ENCODE measurements at regions not wholly inside any gene's neighbourhood (a gene's known extent, or its start where the extent isn't known, plus 50 kb on each side); places are given as distances from the start of the nearest gene placed in this dataset.

DNA sequence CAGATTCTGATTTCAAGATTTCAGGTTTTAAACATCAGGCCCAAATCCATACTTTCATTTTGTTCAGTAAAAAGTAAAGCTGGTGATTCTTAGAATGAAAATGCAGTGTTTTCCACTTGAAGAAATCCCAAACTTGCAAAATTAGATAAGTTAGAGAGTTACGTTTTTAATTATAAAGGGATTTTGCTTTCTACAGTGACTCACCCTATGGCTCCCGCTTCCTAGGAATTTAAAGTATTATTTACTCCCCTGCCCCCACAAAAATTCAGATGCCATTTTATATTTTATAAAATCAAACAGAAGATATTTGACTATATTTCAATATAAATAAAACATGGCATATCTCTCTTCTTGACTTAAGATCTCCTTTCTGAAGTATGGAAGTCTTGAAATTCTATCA lies 402.9 kb downstream of the ZSWIM6 start:
- TF ChIP-seq, protein P1, sequence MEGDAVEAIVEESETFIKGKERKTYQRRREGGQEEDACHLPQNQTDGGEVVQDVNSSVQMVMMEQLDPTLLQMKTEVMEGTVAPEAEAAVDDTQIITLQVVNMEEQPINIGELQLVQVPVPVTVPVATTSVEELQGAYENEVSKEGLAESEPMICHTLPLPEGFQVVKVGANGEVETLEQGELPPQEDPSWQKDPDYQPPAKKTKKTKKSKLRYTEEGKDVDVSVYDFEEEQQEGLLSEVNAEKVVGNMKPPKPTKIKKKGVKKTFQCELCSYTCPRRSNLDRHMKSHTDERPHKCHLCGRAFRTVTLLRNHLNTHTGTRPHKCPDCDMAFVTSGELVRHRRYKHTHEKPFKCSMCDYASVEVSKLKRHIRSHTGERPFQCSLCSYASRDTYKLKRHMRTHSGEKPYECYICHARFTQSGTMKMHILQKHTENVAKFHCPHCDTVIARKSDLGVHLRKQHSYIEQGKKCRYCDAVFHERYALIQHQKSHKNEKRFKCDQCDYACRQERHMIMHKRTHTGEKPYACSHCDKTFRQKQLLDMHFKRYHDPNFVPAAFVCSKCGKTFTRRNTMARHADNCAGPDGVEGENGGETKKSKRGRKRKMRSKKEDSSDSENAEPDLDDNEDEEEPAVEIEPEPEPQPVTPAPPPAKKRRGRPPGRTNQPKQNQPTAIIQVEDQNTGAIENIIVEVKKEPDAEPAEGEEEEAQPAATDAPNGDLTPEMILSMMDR (IDR thresholded peaks at IDR 0.05; ENCODE audit: unreplicated experiment): no peak
- no peak overlapping the region for H3K4me3 Mint-ChIP-seq
- peak overlapping the region; percentile 55 for H3K27ac Mint-ChIP-seq
- no peak for DNase-seq (ENCODE audit: low spot score in 2 of 2, unreplicated experiment in 2 of 2)
- no peaks in the 10 kb centered on the region for H3K9me3 Mint-ChIP-seq
- peaks cover 51% of the 10 kb centered on the region for H3K4me1 Mint-ChIP-seq
- H3K27me3 Mint-ChIP-seq (ENCODE audit: low read depth): peaks cover 4% of the 10 kb centered on the region
- no peaks in the 10 kb centered on the region for H3K36me3 Mint-ChIP-seq

DNA sequence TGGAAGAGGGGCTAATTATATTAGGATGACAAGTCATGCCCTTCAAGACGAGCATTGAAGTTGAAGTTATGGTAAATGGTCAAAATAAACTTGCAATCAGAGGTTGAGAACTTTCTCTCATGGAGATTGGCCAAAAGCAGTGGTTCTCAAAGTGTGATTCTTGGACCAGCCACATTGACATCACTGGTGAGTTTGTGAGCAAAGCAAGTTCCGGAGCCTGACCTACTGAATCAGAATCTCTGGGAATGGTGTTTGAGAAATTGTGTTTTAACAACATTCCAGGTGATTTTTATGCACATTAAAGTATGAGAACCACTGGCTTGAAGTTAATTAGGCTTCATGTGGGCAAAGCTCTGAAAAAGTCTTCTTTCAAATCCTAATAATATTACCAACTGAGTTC lies 403.5 kb downstream of the ZSWIM6 start:
- TF ChIP-seq, protein P1 (IDR thresholded peaks at IDR 0.05; ENCODE audit: unreplicated experiment): no peak
- DNase-seq (ENCODE audit: low spot score in 2 of 2, unreplicated experiment in 2 of 2): no peak
- Mint-ChIP-seq H3K27me3 (ENCODE audit: low read depth) (peaks cover 5% of the 10 kb centered on the region), H3K4me3 (no peak overlapping the region), H3K4me1 (peaks cover 51% of the 10 kb centered on the region), H3K27ac (peak overlapping the region; percentile 15), H3K9me3 (no peaks in the 10 kb centered on the region), H3K36me3 (no peaks in the 10 kb centered on the region)

DNA sequence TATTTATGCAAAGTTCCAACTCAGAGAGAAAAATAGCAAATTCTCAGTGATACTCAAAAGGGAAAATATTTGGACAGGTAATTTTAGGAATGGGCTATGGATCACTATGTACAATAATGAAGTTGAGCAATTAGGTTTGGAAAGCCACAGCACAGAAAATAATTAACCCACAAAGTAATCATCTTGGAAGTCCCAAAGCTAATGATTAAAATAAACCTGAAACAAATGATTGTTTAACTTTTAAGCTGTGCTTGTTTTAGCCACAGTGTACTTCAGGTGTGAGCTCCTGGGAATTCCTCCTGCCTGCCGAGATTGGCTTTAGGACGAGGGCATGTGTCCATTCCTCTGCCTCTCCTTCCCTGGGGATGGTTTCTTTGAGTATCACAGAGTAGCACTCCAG lies 403.9 kb downstream of the ZSWIM6 start:
- H3K27me3 Mint-ChIP-seq (ENCODE audit: low read depth): peaks cover 4% of the 10 kb centered on the region
- H3K27ac Mint-ChIP-seq: peak overlapping the region; percentile 88
- H3K36me3 Mint-ChIP-seq: no peaks in the 10 kb centered on the region
- no peak for DNase-seq (ENCODE audit: low spot score in 2 of 2, unreplicated experiment in 2 of 2)
- peaks cover 50% of the 10 kb centered on the region for H3K4me1 Mint-ChIP-seq
- no peak overlapping the region for H3K4me3 Mint-ChIP-seq
- no peaks in the 10 kb centered on the region for H3K9me3 Mint-ChIP-seq
- TF ChIP-seq, protein P1 (IDR thresholded peaks at IDR 0.05; ENCODE audit: unreplicated experiment): no peak

DNA sequence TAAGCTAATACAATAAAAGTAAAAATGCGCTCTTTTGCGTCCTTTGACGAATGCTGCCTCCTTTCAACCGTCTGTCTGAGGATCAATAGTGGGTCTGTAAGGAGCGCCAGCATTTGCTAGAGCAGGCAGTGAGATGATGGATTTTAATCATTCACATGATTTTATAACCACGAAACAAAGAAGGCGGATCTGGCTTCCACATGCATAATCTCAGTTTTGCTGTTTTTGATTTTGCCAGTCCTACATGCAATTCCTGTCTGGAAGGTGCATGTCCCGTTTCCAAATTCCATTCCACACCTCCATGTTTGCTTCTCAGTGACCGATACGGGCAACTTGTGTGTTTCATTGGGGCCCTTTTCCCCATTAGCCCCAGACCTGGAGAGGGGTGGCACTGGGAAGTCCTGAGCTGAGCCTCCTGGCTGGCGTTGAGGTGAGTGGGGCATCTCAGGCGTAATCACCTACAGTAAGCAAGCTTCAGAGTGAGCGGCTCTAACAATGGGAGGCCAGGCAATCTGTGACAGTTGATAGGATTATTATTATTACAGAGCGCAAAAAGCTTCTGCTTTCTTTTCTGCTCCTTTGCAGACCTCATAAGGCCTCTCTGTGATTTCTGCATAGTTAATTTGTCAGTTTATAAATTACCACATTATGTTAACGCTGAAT lies 405.4 kb downstream of the ZSWIM6 start:
- Mint-ChIP-seq H3K36me3 (no peaks in the 10 kb centered on the region), H3K27ac (peak overlapping the region; percentile 88), H3K27me3 (ENCODE audit: low read depth) (peaks cover 3% of the 10 kb centered on the region), H3K4me1 (peaks cover 35% of the 10 kb centered on the region), H3K9me3 (peaks cover 3% of the 10 kb centered on the region), H3K4me3 (no peak overlapping the region)
- no peak for DNase-seq (ENCODE audit: low spot score in 2 of 2, unreplicated experiment in 2 of 2)
- TF ChIP-seq, protein P1 (IDR thresholded peaks at IDR 0.05; ENCODE audit: unreplicated experiment): no peak

DNA sequence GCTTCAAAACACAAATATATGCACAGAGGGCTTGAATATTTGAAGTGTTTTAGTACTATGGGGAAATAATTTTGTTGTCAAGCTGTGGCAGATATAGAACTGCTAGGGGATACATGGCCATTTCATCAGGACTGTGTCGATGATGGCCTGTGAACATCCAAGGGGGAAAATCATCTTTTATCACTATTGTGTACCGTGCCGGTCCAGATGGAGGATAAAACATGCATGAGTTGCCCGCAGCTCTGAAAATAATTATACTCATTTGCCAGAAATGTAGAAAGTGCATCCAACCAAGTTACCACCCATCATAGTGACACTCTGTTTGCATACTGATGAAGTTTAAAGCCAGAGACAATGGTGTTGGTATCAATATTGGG lies 405.9 kb downstream of the ZSWIM6 start:
- peaks cover 3% of the 10 kb centered on the region for H3K27me3 Mint-ChIP-seq (ENCODE audit: low read depth)
- no peak overlapping the region for H3K27ac Mint-ChIP-seq

More for the DNA sequence above, 405.9 kb downstream of the ZSWIM6 start:
- Mint-ChIP-seq H3K9me3 (peaks cover 3% of the 10 kb centered on the region), H3K36me3 (no peaks in the 10 kb centered on the region), H3K4me1 (peaks cover 30% of the 10 kb centered on the region), H3K4me3 (no peak overlapping the region)
- TF ChIP-seq, protein P1 (IDR thresholded peaks at IDR 0.05; ENCODE audit: unreplicated experiment): no peak
- DNase-seq (ENCODE audit: low spot score in 2 of 2, unreplicated experiment in 2 of 2): no peak

Data from mesothelial cell of epicardium (in vitro differentiated cells).